CD4-positive, alpha-beta T cell treated with Interleukin-12 subunit alpha and Interleukin-12 subunit beta, for 1 hour (primary cell): ENCODE measurements at regions not wholly inside any gene's neighbourhood (a gene's known extent, or its start where the extent isn't known, plus 50 kb on each side); places are given as distances from the start of the nearest gene placed in this dataset.
"Not testable (repeated sequence)": the region's sequence is repeated elsewhere in the genome, so short reads cannot be mapped to it uniquely, and the experiment has no call there.

Experiments used
- DNase-seq: peaks from one replicate; pipeline ENCODE4 v3.0.0-alpha.2; 2020

GRCh38 chr9:82406456-82407085, 418.0 kb downstream of the SPATA31D1 start:
- no peak for DNase-seq

- no peak for DNase-seq
Observed at GRCh38 chr9:82410306-82410705, 421.7 kb downstream of the SPATA31D1 start.

DNA sequence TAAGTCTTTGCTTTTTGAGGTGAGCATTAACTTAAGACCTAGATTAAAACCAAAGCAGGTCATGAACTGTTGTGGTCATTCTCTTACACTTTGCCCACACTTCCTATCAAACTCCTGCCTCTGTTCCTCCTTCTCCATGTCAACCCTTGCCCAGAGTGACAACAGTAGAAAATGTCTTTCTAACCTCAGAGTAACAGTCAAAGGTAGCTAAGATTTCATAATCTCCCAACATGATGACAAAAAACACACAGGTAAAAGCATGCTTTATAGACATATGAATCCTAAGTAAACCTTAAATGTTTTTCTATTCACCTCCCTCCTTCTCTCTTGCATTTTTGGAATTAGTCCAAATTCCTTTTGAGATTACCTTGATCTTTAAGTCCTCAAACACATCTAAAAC, 422.3 kb downstream of the SPATA31D1 start:
- DNase-seq: no peak

GRCh38 chr9:82412586-82413305, 424.2 kb downstream of the SPATA31D1 start:
- no peak for DNase-seq

GRCh38 chr9:82417501-82417900, 428.9 kb downstream of the SPATA31D1 start:
- no peak for DNase-seq

GRCh38 chr9:82418334-82418733, 429.8 kb downstream of the SPATA31D1 start:
- no peak for DNase-seq

GRCh38 chr9:82419696-82420486, 431.3 kb downstream of the SPATA31D1 start:
- no peak for DNase-seq

DNA sequence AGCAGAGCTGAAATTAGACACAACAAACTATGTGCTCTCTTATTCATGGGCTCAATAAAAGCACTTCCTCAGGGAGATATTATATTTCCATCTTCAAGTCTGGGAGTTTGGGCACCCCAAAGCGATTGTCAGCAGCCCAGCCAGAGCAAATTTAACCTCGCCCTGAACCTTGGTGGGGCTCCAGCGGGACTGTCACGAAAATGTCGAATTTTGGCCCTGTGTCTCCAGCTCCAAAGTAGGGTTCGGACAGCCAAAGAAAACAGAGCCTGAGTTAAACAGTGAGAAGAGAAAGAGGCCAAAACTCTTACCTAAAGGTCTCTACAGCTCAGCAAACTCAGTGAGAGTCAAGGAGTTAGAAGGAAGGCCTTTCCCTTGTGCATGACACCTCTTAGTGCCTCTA, 432.9 kb downstream of the SPATA31D1 start:
- DNase-seq: no peak

DNA sequence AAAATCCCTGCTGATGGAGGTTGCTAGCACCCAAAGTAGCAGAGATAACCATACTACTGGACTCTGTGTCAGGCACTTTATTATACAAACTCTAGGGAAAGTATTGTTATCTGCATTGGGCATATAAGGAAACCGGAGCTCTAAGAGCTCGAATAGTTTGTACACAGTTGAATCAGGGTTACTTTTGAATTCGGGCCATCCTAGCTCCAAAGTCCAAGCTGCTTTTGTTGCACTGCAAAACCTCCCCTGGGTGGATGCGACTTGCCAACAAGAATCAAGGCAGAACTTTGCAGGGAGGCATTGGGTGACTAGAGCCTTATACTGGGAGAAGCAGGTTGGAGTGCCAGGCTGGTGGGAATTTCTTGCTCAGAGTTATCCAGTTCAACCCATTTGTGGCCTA, 435.1 kb downstream of the SPATA31D1 start:
- DNase-seq: no peak

DNA sequence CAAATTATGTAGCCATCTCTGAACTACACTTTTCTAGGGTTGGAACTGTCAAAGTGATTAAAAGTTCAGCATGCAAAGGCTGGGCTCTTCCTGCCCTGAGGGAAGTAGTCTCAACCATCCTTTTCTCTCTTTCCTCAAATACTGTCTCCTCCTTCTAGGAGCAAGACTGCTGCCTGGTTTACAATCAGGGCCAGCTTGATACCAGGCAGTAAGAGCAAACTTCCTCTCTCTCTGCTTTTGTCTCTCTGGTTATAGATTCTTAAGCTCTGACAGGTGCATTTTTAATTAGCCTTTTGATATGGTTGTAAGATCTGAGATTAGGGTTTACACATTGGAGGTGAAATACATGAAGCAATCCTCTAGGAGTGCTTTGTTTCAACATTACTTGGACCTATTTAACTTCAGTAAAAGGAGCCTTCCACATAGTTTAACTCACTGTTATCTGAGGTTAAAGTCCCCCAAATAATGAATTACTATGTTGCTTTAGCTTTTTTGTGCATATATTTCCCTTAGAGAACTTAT, 436.1 kb downstream of the SPATA31D1 start:
- DNase-seq: no peak

DNA sequence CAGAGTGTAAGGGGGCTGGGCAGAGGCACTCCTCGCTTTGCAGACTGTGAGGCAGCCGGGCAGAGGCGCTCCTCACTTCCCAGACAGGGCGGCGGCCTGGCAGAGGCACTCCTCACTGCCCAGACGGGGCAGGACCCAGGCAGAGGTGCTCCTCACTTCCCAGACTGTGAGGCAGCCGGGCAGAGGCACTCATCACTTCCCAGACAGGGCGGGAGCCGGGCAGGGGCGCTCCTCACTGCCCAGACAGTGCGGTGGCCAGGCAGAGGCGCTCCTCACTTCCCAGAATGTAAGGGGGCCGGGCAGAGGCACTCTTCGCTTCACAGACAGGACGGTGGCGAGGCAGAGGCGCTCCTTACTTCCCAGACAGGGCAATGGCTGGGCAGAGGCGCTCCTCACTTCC, 442.5 kb downstream of the SPATA31D1 start:
- no peak for DNase-seq

DNA sequence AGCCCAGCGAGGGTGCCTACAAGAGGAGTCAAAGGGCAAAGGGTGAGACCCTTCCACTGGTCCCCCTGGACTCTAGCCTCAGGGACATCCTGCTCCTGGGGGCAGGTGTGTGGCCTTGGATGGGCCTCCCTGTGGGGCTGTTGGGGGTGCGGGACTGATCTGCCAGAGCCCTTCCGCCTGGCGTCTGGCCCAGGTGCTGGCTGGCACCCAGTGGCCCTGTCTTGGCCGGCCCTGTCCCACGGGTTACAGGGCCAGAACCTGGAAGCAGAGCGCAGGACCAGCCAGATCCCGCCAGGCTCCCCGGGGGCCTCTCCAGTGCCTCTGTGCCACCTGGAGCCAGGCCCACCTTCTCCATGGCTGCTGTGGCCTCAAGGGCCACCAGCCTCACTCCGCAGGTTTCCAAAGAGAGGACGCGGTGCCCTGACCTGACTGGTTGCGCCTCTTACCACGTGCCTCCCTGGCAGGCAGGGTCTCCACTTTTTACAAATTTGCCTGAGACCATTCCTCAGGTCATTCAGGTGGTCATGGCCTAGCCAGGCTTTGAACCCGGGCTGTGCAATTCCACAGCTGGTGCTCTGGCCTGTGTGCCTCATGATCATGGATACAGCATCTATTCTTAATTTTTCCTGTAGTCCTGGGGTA, 444.8 kb downstream of the SPATA31D1 start:
- not testable (repeated sequence) for DNase-seq

GRCh38 chr9:82436475-82436874, 447.9 kb downstream of the SPATA31D1 start:
- no peak for DNase-seq

- DNase-seq: not testable (repeated sequence)
Observed at GRCh38 chr9:82437183-82437582, 448.6 kb downstream of the SPATA31D1 start.

- DNase-seq: no peak
Observed at GRCh38 chr9:82438581-82438980, 450.0 kb downstream of the SPATA31D1 start.

GRCh38 chr9:82443312-82443711, 454.7 kb downstream of the SPATA31D1 start:
- no peak for DNase-seq

DNA sequence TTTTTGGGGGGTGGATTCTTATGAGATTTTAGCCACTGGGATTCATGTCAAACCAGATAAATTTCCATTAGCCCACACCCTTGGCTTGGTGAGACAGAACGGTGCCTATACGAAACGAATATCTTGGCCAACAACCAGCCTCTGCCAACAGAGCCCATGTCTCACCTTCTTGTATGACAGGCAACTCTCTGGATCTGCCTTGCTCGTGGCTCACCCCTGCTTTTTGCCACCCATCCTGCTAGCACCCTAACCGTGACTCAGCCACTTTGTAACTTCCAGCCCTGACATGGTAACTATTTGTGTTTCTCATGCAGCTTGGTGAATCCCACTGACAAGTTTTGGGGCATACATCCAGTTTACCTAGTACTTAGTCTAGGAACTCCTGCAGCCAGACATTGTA, 457.0 kb downstream of the SPATA31D1 start:
- no peak for DNase-seq

DNA sequence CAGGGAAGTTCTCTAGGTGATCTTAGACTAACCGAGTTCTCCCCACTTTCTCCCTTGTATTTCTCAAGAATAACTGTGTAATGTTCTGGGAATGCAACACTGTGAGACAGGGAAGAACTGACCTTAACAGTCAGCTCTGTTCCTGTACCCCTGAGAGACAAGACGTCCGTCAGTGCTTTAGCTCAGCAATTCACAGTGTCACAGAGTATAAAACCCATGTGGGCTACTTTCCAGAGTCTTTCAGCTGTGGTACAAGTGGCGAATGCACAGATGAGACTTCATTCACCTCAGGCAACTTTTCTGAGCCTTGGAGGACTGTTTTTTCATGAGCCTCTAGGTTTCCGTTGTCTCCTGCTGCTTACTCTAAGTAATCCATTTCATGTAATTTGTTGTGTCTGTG, 458.8 kb downstream of the SPATA31D1 start:
- no peak for DNase-seq

DNA sequence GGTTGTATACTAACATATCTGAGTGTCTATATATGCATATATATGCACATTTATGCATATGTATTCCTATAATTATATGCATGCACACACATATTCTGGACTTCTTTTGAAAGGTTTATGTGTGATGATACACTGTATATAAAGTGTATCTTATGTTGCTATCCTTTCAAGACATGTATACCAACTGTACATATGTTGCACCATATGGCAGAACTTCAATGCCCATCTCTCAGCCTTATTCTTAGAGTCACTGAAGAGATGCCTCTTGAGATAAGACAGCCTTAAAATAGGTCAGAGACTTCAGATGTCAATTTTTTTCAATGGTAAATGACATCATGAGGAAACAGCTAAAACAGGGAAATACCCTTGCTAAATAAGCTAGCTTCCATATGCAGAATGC, 461.4 kb downstream of the SPATA31D1 start:
- DNase-seq: no peak

- no peak for DNase-seq
Observed at GRCh38 chr9:82454509-82455190, 466.1 kb downstream of the SPATA31D1 start.

DNA sequence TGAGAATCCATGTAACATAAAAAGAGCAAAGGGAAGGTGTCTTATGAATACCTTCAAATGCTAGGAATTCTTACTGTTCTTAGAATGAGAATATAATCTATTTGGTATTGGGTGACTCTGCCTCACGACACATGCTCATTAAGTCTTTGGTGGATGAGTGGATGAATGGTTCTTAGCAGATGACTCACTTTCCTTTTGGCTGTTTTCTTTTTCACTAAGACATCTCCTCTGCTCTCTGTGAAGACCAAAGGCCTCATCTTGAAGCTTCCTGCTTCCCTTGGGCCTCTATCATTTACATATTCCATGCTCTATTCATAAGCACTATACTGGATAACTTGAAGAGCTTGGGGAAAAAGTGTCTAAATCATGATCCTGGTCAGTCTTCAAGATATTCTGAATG, 468.1 kb downstream of the SPATA31D1 start:
- no peak for DNase-seq

GRCh38 chr9:82457298-82457697, 468.7 kb downstream of the SPATA31D1 start:
- no peak for DNase-seq

GRCh38 chr9:82457891-82458290, 469.3 kb downstream of the SPATA31D1 start:
- no peak for DNase-seq
